GF-D8 (cell line): ENCODE measurements at regions not wholly inside any gene's neighbourhood (a gene's known extent, or its start where the extent isn't known, plus 50 kb on each side); places are given as distances from the start of the nearest gene placed in this dataset.

ENCODE experiments used
- DNase-seq: peaks from one replicate; lab custom pipeline; 2025; lab: John Stamatoyannopoulos, UW

DNA sequence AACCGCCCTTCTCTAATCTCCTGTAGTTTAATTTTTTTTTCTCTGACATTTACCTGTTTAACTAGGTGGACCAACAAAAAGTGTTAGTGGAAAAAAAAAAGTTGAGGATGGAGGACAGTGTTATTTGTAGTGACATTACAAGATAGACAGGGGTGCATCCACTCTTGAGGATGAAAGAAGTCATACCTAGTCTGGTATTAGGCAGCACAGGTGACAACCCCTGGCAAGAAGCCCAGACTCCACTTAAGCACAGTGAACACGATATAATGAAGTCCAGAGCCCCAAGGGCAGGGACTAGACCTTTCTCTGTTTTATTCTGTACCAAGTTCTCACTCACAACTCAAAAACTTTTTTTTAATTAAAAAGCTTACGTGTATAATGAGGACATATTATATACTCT, 268.4 kb downstream of the GPR37 start:
- DNase-seq, result no peak

DNA sequence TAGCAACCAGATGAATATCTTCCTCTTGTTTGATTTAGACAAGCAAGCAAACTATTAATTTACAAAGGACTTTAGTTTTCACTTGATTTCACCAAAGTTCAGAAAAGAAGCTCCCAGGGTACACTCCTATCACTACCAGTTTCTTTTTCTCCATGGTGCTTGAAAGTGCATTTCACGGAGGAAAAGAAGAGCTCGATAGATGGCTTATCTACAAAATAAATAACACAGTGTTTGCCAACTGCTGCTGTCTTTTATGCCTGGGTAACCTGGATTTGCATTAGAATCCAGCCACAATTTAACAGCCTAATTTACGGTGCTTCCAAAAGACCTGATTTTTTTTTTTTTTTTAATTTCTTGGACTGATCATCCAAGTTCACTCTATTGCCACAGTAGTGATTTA, 275.7 kb downstream of the GPR37 start:
- no peak for DNase-seq

DNA sequence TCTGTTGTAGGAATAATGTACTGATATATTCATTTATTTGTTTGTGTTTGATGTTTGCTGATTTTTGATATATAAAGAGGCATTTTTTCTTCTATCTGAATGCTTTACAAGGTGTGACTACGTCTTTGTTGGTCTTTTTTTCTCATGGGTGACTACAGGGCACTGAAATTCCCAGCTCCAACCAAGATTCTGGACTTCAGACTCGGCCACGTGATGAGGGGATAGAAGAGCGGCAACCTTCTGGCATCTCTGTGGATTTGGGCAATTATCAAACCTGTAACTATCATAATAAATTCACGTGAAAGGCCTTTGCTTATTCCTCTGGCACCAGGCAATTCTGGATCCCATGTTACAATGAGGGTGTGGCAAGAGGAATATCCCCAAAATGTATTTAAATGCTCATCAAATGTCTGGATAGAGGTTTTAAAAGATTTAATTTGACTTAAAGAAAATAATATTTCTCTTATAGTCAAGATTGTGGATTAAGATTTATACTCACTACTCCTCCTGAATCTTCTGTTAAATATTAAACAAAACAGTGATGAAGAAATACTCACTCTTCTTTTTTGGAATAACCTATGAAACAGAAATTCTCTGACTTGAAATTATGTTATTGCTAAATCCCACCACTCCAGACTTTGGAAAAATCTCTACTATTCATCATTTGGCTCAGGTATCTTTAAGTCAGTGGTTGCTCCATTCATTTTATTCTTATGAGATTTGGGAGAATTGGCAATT, 276.3 kb downstream of the GPR37 start:
- no peak for DNase-seq

DNA sequence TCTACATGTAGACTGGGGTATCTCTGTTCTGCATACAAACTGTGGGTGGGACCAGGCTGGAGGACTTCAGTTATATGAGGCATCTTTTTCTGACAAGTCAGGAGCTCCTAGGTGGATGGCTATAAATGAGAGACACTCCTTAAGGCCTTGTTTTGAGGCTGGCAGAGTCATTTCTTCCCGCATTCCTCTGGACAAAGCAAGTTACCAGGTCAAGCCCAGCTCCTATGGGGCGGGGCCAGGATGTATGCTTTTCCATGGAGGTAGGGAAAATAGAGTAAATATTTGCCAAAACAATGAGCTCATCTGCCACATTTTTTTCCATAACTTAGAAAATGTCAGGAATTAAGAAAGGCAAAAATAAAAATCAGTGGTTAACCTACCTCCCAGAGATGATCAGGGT, 283.4 kb downstream of the GPR37 start:
- DNase-seq, result no peak

DNA sequence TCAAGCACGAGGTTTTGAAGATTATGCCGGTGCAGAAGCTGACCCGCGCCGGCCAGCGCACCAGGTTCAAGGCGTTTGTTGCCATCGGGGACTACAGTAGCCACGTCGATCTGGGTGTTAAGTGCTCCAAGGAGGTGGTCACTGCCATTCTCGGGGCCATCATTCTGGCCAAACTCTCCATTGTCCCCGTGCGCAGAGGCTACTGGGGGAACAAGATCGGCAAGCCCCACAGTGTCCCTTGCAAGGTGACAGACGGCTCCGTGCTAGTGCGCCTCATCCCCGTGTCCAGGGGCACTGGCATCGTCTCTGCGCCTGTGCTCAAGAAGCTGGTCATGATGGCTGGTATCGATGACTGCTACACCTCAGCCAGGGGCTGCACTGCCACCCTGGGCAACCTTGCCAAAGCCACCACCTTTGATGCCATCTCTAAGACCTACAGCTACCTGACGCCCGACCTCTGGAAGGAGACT, 284.7 kb downstream of the GPR37 start:
- DNase-seq, result no peak

DNA sequence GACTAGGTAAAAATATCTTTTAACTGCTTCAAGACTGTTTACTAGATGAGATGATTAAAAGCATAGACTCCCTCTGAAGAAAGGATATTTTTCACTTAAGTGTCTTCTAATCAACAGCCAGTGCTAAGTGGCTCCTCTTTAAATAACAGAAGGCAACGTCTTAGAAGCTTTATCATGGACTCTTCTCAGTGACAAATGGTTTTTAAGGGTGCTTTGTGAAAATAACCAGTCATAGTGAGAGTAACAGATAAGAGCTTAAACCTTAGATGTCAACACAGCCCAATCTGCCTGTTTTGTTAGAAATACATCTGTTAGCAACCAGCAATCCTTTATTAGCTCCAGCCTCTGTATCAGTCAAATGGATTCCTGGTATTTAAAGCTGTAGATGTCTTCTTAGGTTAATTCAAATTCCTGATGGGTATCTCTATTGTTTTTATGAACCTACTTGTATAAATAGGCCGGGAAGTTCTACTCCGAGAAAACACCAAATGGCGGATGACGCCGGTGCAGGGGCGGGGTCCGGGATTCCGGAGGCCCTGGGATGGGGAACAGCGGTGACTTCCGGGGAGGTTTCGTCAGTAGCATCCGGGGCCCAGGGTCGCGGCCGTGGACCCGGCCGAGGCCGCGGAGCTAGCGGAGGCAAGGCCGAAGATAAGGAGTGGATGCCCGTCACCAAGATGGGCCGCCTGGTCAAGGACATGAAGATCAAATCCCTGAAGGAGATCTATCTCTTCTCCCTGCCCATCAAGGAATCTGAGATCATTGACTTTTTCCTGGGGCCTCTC, 285.4 kb downstream of the GPR37 start:
- no peak for DNase-seq

DNA sequence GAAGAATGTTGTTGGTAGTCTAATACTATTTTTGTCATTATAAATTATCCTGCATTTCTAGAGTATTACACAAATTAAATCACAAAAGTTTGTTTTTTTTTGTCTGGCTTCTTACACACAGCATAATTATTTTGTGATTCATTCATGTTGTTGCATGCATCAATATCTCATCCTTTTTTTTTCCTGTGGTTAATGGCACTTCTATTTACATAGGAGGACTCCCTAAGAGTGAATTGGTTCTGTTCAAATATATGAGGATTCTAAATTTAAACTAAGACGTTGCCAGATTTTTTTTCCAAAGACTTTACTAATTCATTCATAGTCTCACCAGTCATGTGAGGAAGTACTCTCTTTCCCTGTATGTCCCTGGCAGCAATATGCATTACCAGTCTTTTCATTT, 303.3 kb downstream of the GPR37 start:
- no peak for DNase-seq

DNA sequence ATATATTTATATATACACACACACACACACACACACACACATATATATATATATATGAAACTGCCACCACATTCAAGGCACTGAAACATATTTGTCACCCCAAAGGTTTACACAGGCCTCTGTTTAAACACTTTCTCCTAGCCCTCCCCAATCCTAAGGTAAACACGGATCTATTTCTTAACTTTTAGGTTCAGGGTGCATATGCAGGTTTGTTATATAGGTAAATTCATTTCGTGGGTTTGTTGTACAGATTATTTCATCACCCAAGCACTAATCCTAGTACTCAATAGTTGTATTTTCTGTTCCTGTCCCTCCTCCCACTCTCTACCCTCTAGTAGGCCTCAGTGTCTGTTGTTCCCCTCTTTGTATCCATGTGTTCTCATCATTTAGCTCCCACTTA, 305.0 kb downstream of the GPR37 start:
- no peak for DNase-seq

DNA sequence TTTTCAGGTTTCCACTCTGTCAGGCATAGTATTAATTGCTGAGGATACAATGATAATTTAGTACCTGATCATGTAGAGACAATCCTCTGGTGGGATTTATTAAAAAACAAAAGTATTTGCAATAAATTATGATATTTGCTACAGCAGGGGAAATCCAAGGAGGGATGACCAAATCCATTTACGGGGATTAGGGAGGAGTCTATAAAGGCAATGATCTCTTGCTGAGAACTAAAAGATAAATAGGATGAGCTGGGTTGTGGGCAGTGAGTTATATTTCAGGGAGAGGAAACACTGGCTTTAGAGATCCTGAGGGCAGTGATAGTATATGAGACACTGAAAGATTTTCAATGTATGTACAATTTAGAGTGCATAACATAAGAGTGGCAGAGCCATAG, 305.5 kb downstream of the GPR37 start:
- no peak for DNase-seq

DNA sequence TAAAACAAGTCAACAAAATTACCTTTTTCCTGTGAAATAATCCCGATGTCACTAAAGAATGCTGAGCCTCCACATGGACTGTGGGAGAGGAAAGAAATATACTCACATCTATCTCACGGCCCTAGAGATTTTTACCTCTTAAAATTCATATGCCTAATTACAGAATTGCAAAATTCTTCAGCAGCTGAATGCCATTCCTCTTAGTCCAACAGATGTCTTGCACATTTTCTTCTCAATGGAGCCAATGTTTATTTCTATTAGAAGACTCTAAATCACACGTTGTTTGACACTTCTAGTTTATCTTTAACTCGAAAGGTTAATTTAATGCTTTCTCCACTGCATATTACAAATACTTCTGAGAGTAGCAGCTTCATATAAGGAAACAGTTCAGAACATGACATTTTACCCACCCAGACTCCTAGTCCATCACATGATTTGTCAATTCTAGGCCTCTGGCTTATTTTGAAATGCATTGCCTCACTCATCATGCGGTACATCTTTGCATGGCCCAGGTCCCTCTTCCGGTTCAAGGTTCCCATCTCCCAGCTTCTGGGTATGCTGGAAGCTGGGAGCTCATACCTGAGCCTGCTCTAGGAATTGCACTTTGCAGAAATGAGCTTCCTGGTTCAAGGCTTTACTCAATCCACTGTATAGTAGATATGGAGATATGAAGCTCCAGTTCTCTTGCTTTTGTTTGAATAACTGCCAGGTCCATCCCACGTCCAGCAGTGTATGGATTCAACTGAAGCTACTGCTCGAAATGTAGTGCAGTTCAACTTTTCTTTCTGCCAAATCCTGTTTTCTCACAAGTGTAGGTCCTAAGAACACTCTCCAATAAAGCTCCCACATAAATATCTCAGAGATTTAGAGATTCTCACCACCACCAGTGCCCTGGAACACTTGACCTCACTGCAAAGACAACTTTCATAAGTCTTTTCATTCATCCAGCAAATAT, 306.2 kb downstream of the GPR37 start:
- DNase-seq, result no peak

DNA sequence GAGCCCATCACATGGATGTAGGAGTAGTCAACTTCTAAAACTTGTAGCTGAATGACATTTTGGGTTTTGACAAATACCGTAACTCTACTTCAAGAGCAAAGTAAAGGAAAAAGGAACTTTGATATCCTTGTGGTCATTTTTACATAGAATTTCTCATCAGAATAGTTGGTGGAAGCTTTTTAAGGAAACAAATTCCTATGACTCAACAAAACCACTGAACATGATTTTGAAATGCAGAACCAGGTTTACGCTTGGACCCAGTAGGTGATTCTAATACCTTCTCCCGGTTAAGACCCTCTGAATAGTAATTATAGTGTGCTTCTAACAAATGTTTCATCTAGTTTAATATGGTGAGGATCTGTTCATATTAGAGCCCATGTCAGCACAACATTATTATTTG, 307.8 kb downstream of the GPR37 start:
- DNase-seq, result no peak

DNA sequence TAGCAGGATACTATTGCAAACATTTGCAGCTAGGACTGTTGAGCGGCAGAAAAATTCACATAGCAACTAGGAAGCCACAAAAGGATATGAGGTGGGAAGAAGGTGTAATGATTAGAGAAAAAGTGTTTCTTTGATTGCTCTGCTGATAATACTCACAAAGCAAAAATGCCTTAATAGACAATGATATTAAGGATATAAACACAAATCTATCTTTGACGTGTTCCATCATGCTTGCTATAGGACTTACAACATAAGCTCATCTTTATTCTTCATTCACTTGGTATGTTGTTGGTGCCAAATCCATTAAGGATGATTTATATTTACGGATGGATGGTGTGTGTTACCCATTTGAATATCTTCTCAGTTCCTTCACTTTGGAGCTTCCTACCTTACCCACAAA, 309.3 kb downstream of the GPR37 start:
- DNase-seq, result no peak

DNA sequence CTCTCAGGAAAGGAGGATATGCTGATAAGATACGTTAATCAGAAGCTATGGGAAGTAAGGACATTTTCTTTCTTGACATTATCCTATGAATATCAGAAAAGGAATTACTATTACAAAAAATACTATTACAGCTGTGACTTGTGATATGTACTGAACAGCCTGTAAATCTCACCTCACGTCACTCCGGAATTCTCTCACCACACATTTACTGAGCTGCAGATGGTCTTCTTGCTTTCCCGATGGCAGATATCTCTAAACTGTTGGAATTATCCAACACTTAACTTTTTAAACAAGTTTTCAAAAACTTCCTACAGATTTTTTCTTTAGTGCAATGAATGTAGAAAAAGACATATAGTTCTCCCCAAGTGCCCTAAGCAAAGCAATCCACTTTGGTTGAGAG, 313.4 kb downstream of the GPR37 start:
- no peak for DNase-seq

DNA sequence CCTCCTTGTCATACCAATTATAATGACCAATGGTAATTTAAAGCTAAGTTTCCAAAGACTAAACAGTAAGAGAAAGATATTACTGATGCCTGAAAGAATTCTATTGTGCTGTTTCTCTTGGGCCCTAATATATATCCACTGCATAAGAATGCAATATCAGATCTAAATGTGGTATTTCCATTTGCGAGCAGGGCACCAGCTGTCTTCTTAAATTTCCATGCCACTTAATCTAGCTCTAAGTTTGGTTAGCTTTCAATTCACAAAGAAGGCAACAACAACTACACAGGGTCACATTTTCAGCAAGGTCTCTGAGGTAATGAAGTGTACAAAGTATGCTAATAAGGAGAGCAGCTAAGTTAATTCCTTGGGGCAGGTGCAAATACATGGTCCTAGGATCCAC, 315.7 kb downstream of the GPR37 start:
- DNase-seq, result no peak

DNA sequence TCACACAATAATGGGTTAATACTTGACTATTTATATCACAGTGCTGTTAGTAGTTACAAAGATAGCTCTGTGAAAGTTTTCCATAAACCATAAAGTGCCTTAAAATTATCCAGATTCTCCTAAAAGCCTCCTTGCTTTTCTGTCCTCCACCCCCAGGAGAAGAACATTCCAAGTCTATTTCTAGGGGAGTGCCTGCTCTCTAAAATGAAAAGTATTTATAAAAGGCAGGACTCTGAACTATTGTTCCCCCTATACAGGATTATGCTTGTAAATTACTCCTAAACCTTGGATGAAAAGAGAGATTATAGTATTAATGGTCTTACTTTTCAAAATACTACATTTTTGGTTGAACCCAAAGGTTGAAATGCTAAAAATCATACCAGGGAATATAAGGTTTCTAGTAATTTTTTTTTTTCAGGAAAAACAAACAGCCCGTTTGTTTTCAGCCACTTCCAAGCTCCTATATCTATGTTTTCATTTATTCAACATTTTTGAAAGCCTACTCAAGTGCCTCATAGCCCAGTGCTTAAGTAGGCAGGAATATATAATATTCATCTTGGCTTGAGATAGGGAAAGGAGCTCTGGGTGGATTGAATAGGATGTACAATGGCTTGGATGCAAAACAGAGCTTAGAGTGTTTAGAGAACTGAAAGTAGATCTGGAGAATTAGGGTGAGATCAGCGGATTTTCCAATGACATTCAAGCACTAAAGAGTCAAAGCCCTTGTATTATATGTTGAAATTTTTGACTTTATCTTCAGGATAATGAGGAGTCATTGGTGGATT, 320.7 kb downstream of the GPR37 start:
- DNase-seq, result no peak

DNA sequence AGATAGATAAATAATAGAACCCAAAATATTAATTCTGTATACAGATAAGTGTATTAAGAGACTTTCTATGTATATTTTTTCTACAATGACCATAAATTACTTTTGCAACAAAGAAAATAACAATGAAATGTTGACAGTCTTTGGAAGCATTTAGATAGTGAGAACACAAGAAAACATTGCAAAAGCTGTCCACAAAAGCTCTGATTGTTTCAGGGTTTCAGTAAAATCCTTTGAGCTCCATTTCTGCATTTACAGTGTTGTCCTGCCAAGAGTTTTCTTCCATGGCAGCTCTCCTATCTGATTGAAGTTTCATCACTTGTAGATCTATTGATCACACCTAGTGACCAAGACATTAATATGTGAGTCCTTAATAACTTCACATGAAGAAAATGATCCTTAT, 321.8 kb downstream of the GPR37 start:
- no peak for DNase-seq

DNA sequence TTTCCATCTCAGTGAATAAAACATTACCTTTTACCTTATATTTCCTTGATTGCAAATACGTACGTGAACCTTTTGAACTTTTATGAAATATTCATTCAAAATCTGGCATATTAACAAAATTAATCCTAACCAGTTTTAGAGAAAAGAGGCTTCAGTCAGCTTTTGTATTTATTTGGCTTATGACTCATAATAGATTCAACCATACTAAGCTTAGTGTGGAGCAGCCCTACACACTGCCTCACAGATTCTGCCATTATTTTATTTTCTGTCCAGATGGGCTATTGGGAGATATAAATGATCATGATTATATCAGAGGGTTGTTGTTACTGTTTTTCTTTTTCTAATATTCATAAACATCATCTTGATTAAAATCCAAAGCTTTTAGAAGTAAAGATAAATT, 325.5 kb downstream of the GPR37 start:
- no peak for DNase-seq

DNA sequence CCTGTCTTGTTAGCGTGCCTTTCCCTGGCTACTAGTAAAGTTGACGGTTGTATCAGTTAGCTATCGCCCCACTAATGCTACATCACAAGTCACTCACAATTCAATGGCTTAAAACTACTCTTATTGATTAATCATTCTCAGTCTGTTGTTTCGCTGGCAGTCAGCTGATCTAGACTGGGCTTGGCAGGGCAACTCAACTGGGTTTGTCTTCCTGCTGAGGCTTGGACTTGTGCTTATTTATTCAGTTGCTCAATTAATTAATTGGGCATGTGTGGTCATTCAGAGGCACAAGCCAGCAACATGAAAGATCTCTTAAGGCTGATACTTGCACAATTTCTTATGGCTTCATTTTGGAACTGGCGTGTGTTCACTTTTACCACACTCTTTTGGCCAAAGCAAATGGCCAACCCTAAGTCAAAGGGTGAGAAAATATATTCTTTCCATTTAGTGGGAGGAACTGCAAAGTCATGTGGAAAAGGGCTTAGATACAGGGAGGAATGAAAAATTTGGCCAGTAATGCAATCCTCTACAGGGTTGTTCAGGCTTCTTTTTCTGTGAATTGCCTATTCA, 333.5 kb downstream of the GPR37 start:
- no peak for DNase-seq

DNA sequence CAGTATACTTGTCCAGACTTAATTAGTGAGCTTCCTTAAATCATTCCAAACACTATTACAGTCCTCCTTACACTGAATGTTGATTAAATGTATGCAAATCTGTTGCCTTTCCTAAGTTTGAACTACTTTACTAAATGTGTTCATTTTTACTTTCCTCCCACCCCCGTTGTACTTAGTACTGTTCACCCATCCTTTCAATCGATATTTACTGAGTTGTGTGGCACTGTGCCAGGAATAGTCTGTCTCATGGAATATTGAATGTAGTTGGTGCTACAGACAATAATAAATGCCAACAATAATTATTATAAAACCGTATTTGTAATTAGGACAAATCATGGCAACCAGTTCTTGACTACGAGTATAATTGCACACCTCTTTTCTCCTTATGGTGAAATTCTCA, 335.7 kb downstream of the GPR37 start:
- no peak for DNase-seq

DNA sequence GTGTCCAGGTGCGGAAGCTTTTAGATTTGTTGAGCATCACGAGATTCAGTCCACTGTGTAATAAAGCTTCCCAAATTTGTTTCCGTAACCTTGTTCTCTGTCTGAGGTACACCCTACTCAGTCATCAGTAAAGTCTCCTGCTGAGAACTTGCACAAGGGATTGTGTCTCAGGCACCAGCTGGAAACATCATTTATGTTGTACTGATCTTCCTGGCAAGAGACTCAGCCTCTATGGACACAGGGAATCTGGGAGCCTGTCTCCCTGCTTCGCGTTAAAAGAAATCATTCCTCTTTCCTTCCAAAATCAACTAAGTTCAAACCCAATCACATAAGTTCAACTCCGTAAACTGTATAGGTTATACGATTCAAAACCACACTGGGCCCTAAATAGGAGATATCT, 336.8 kb downstream of the GPR37 start:
- DNase-seq, result no peak

DNA sequence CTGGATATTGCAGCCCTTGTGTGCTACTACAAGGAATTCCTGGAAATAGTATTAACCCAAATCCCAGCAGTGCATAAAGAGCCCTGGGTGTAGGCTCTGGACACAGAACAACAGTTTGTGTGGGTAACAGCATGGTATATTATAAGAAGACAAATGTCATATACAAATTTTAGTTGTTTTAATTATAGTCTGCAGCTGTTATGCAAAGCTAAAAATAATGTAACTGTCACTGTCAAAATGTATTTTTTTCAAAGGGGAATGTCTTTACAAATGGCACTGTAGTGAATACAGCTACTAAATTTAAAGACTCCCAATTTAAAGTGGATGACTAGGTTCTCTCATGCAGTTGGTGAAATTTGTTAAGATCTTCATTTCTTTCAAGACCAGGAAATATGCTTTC, 339.0 kb downstream of the GPR37 start:
- DNase-seq, result no peak
